GM18502 (cell line): ENCODE measurements at regions not wholly inside any gene's neighbourhood (a gene's known extent, or its start where the extent isn't known, plus 50 kb on each side); places are given as distances from the start of the nearest gene placed in this dataset.
"Not testable (repeated sequence)": the region's sequence is repeated elsewhere in the genome, so short reads cannot be mapped to it uniquely, and the experiment has no call there.

Experiments
- ATAC-seq: cut with Tn5 transposase; IDR thresholded peaks from one replicate; pipeline ENCODE4 v1.9.1; 2021; ENCODE audit warnings: mild to moderate bottlenecking; ENCODE audit not compliant: unreplicated experiment, poor library complexity

DNA sequence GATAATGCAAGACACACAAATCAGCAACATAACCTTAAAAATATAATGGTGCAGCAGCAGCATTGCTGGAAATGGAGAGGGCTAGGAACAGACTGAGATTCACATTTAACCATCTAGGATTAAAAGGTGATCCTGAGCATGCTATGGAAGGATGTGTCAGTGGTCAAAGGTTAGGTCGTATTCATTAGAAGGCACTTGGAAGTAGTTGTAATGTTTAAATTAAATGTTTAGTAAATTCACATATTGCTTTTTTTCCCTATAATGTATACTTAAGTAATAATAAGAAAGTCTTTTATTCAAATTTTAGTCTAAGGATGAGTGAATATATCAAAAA lies 368.6 kb upstream of the PDE3A start:
- no peak for ATAC-seq

DNA sequence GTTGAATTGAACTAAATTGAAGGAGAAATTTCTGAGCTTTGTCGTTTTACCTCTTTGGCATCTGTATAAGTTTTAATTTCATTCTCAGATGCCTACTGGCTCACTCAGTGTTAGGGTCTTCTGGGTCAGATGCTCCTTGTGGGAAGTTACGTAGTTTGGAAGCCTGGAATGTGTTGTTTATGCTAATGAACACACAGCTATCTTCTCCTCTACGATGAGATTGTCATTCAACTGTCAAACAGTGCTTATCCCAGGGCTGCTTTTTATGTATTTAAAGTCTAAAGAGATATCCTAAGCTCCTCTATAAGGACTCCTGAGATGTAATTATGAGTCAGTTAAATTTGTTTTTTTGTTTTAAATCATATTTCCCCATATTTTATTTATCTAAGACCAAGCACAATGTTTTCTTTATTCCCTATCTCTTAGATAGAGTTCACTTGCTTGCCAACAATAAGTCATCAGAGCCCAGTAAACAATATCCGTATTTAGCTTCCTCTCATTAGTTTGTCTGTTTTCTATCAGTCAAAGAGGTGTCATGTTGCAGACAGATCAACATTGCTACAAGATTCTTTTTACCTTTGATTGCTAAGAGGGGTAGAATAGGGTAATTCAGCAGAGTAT lies 368.0 kb upstream of the PDE3A start:
- no peak for ATAC-seq

DNA sequence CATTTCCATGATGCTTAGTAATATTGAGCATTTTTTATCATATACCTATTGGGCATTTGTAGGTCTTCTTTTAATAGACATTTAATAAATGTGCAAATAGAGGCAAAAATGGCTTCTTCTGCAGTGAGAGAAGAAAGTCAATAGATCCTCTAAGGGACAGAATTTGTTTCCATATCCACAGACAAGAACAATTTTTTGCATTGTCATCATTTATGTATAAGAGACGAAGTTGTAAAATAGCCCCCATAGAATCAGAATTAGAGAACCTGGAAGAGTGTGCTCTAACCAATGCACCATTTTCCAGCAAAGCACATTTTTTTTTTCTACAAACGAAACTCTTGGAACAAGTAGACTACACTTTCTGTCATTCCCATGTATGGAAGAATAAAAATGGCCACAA lies 365.1 kb upstream of the PDE3A start:
- no peak for ATAC-seq

DNA sequence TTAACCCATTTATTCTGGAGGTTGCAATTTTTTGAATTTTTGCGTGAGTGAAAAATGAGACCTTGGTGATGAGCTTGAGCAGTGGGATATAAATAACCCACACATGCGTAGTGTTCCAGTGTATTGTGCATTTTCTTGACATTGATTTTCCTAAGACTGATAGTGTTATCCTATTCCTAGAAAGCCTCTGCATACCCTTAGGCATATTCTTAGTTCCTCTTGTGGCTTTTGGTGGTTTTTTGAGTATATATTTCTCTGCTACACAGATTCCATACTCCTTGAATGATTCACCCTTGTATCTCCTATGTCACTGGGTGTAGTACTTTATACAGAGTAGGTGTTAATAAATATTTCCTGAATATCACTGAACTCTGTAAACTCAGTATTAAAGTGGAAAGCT lies 363.4 kb upstream of the PDE3A start:
- no peak for ATAC-seq

DNA sequence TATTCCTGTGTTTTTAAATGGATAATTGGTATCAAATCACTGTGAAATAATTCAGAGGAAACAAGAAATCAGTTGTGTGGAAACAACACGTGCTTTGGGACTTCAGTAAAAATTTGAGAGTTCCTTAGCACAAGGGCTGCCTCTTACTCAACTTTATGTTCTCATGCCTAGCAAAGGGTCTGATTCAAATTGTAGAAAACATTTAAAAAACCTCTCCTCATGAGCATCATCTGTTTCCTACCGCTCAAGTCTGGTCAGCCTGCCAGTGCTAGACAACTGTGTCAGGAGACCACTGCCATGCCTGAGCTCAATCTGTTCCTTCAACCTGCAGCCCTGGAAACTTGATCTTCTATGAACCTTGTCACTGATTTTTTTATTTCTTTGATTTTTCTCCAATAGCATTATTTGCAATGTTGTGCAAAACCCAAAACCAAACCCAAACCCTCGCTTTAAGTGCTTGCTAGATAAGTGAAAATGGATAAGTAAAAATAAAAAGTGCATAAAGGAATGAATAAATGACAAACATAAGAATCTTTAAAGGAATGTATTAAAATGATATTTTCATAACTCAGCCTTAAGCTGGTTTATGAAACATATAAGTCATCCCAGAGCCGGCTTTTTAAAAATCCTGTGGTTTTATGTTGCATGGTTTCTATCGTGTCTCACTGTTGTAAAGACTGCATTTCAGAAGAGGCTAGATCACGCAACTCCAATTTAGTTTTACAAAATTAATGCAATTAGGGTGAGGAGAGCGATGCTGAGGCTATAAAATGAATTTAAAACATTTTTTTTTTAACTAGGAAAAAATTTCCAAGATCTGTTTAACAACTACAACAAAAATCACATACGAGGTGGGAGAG lies 361.2 kb upstream of the PDE3A start:
- no peak for ATAC-seq

DNA sequence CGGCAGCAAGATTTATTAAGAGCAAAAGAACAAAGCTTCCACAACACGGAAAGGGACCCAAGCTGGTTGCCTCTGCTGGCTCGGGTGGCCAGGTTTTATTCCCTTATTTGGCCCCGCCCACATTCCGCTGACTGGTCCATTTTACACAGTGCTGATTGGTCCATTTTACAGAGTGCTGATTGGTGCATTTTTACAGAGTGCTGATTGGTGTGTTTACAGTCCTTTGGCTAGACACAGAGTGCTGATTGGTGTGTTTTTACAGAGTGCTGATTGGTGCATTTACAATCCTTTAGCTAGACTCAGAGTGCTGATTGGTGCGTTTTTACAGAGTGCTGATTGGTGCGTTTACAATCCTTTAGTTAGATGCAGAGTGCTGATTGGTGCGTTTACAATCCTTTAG lies 358.4 kb upstream of the PDE3A start:
- ATAC-seq: not testable (repeated sequence)

DNA sequence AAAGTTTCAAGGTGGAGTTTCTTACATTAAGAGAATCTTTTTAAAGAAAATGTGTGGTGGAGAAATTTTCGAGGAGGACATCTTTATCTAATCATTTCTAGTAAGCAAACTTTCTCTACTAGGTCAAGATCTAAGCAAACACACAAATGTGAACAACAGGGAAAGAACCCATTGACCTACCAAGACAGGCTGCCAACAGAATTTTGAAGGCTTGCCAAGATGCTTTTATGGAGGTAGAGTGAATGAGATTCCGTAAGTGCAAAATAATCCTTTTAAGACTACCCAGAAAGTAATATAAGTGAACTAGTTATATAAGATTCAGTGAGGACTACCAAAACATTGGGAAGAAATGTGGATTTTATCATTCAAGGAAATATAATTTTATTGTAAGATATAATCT lies 357.1 kb upstream of the PDE3A start:
- ATAC-seq: no peak

DNA sequence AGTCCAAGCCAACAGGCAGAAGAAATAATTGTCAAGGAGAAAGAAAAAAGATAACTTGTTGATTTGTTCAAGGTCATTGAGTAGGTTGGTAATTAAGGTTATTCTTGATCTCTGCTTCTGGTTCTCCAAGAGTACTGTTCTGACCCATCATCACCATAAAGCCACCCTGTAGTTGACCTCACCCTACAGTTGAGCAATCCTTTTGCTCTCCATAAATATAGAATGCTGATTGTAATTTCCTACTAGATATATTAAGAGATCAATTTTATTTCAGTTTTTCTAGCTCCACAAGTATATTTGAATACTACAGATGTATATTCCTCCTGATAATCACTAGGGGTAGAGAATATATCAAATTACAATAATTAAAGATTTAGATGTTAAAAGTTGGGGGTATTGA lies 350.5 kb upstream of the PDE3A start:
- no peak for ATAC-seq

DNA sequence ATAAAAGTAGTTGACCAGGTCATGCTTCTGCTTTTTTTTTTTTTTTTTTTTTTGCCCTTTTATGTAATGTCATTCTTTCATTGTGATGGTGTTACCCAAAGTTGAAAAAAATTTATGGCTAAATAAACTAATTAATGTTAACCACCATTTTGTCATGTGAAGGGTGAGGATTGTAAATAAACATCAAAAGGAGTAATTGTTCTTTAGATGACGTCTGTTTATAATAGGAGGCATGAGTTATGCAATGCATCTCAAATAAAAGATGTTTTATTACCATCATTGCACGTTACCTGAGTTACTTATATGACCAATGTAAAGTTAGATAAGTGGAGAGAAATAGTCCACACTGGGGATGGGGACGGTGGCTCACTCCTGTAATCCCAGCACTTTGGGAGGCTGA lies 349.9 kb upstream of the PDE3A start:
- no peak for ATAC-seq

DNA sequence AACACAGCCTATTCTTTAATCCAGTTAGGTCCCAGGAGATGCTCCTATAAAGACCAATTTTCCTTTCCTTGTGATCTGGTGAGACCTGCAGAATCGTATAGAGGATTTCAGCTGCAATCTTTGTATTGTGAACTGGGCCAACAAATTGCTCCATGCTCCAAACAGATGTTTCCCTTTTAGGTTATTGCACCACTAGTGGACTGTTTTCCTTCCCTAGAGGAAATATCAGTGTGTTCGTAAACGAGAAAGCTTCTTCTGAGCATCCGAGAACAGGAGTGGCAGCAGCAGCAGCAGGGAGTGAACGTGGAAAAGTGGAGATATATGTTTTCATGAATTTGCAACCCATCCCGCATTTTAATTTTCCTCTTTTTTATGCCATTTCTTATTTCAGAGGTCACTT lies 344.1 kb upstream of the PDE3A start:
- no peak for ATAC-seq

DNA sequence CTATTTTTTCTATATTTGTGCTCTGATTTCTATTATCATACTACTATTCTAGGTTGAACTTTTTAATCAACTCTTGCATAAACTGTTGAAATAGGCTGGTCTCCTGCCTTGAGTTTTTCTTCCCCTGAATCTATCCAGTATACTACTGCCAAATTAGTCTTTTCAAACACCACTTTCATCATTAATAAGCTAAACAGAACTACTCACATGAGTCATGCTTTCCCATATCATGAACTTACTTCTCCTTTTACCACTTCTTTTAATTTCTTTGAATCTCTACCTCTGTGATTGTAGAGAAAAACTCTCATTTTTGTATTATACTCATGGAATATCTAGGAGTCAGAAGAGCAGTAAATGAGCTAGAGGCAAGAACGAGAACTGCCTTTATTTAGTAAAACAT lies 340.3 kb upstream of the PDE3A start:
- no peak for ATAC-seq

DNA sequence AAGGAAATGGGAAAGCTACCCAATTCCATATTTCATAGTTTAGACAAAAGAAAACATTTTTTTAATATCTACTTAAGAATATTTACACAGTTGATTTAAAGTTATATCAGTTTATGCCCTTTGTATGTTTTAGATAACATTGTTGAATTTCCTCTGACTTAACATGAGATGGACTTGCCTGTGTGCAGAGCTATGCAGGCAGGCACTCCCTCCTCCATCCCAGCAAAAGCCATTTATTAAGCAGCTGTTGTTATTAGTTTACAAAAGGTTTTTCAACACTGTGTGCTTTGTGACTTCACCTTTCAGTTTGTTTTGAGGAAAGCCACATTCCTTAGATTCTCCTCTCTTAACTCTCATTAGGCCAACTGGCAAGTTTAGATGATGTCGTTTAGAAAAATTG lies 337.5 kb upstream of the PDE3A start:
- ATAC-seq: no peak

DNA sequence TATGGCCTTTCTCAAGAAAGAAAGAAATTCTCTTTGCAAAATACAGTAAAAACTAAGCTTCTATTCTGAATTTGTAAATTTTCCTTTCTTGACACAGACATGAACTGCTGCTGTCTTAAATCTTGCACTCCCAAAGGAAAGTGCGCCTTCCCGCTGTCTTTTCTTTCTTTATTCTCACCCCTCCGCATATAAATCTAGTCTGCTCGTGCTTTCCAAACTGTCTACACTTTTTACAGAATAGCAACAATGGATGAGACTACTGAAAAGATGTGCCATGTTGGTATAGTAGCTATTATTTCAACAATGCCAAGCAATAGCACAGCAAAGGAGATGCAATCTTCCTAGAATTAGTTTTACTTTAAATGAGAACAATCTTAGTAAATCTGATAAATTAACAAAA lies 328.8 kb upstream of the PDE3A start:
- no peak for ATAC-seq

DNA sequence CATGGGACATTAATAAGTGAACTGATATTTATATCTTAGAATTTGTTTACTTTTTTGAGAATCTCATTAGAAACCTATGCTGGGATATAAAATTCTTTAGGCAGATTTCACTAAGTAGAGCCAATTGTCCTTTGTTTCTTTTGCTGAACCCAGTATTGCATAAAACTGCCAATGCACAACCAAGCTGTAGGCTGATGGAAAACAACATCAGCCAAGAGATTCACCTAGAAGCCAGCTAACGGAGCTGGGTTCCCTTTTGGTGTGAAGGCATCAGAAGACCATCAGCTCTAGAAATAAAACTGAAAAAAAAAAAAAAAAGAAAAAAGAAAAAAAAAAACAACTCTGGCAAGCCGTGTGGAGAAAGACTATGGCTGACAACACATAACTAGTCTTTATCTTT lies 328.2 kb upstream of the PDE3A start:
- no peak for ATAC-seq

DNA sequence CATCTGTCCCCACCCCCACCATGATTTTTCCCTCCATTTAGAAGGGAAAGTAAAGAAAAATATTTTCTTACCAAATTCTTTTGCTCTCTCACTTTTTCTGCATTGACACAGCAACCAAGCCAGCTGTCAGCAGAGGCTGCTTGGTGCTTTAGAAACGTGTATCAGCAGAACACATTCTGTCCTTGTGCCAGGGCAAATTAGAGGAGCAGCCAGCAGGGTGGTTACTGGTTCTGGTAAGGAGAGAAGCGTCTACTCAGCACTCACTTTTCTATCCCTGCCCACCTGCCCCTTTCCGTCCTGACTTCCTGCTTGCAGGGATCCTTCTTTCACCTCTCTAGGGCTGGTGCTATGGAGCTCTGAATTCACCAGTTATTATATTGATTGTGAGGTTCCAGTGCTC lies 327.5 kb upstream of the PDE3A start:
- ATAC-seq: no peak

DNA sequence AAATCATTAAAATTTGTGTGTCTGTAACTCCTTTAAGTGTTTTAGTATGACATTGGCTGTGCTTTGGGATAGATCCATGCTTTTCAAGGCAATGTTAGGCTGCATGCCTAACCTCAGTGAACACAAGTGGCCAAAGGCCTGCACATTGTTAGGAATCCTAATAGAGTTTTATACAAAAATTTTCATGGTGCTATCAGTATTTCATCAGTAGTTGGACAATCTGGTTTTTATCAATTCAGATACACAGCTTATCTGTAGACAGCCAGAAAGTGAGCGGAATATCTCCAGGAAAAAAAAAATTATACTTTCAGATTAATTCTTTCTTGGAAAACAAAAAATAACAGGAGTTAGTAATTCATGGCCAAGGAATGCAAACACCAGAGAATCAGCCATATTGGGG lies 324.0 kb upstream of the PDE3A start:
- ATAC-seq: no peak

DNA sequence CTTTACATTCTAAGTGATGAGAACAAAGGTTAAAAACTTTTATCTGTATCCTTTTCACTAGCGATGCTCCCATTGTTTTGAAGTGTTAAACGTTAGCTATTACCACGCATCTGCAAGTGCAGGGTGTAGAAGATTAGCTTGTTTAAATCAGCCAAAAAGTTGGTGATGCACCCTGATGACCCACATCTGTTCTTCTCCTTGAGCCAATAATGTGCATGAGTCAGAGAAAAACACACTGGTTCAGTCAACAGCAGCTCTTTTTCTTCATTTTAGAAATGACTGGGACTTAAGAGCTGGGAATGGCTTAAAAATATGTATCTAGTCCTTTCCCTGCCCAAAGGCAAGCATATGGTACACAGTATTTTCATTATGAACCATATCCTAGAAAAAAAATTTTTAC lies 323.5 kb upstream of the PDE3A start:
- no peak for ATAC-seq

DNA sequence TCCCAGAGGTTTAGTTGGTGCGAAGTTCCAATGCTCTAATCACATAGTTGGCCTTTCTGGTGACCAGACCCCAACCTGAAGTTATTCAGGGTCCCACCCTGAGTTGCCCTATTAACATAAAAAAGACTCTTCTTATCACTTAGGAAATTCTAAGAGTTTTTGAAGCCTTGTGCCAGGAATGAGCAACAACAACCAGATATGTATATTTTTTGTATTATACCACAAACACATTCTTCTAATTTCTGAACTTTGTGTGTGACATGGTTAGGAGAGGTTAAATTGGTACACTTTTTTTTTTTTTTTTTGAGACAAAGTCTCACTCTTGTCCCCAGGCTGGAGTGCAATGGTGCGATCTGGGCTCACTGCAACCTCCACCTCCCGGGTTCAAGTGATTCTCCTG lies 320.4 kb upstream of the PDE3A start:
- no peak for ATAC-seq

DNA sequence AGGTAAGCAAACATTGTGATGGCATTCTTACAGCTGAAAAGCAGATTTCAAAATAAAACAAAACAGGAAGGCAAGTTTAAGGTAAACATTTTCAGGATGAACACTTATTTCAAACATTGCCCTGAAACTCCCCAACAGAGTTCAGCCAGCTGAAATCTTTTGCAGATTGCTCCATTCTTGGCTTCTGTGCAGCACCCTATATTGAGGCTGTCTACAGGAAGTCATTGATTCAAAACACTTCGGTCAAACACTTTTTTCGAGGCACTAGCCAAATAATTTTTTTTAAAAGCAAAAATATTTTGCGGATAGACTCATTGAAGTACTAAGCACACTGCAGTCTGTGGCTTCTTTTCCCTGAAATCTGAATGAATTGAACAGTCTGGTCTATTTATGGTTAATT lies 318.1 kb upstream of the PDE3A start:
- ATAC-seq: no peak

DNA sequence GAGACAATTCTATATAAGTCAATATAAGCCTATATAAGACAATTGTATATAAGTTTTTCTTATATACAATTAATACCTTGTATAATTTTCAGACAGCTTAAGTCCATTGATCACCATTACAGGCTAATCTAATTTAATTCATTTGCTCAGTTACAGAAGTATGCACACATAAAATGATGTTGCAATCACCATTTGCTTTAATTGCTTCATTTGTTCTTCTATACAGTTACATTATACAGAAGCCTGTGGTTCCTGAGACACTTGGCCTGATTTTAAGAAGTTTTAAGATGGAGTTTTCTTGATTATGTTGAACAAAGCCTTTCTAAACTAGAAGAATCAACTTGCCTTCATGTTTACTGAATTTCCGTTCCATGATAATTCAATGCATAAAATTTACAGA lies 314.6 kb upstream of the PDE3A start:
- ATAC-seq: no peak

DNA sequence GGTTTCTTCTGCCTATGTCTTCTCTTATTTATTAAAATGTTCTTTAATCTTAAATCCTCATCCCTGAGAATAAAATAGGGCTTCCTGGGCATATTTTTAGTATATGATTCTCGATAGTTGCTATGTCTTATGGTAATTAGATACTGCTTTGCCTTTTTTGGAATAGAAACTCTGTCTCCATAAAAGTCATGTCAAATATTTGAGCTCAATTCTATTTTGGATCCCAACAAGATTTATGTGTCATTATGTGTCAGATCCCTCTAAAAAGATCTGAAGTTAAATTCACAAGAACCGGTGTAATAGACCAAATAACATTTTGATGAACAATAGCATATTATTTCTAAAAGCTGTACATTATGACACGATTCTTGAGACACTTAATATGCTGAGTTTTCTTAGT lies 312.5 kb upstream of the PDE3A start:
- no peak for ATAC-seq

DNA sequence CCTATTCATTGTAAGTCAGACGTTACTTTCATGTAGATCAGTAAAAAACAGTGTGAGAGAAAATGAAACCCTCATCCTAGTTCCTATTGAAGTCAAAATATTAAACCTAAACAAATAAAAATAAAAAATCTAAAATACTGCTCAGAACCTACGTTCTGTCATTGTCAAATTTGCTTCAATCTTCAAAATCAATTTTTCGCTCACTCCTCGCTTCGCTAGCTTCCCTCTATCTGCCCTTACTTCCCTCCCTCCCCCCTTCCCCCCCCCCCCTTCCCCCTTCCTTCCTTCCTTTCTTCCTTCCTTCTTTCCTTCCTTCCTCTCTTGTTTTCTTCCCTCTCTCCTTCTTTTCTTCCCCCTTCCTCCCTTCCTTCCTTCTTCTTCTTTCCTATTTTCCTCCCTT lies 310.9 kb upstream of the PDE3A start:
- no peak for ATAC-seq
